Kidney epithelial cell (primary cell): ENCODE measurements at regions not wholly inside any gene's neighbourhood (a gene's known extent, or its start where the extent isn't known, plus 50 kb on each side); places are given as distances from the start of the nearest gene placed in this dataset.

Experiments
- DNase-seq: peaks from one replicate; pipeline ENCODE4 v3.0.0-alpha.2; 2010; ENCODE audit warnings: low read depth
- H3K27me3 ChIP-seq: 2 replicates; pipeline ENCODE4 v1.6.0; 2011; ENCODE audit warnings: low read length; ENCODE audit not compliant: control insufficient read depth, insufficient read depth
- H3K36me3 ChIP-seq: 2 replicates; pipeline ENCODE4 v1.5.1; 2011; ENCODE audit warnings: low read length; ENCODE audit not compliant: control insufficient read depth, insufficient read depth
- H3K4me3 ChIP-seq: 2 replicates; pipeline ENCODE4 v1.5.1; 2011; ENCODE audit warnings: low read depth, mild to moderate bottlenecking, control low read depth, low read length
- TF ChIP-seq, protein P1 (sequence below): IDR thresholded peaks from 2 replicates; pipeline ENCODE4 v1.5.1; 2011; ENCODE audit warnings: mild to moderate bottlenecking, moderate library complexity, low read length, control low read depth, inconsistent platforms; ENCODE audit not compliant: insufficient read depth, poor library complexity, severe bottlenecking

DNA sequence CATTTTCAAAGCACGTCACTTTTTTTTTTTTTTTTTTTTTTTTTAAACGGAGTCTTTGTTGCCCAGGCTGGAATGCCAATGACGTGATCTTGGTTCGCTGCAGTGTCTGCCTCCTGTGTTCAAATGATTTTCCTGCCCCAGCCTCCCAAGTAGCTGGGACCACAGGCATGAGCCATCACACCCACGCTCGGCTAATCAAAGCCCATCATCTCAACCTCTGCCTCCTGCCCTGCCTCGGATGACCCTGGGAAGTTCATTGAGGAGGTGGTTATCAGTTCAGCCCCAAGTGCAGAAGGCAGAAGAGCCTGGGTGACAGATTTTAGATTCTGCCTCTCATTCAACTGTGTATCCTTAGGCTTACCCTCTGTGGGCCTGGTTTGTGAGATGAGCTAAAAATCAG lies 484.9 kb upstream of the EEF2KMT start:
- H3K36me3 ChIP-seq, result no peaks in the 10 kb centered on the region
- DNase-seq, result no peak
- H3K27me3 ChIP-seq, result no peaks in the 10 kb centered on the region
- no peak overlapping the region for H3K4me3 ChIP-seq
- TF ChIP-seq, protein P1, sequence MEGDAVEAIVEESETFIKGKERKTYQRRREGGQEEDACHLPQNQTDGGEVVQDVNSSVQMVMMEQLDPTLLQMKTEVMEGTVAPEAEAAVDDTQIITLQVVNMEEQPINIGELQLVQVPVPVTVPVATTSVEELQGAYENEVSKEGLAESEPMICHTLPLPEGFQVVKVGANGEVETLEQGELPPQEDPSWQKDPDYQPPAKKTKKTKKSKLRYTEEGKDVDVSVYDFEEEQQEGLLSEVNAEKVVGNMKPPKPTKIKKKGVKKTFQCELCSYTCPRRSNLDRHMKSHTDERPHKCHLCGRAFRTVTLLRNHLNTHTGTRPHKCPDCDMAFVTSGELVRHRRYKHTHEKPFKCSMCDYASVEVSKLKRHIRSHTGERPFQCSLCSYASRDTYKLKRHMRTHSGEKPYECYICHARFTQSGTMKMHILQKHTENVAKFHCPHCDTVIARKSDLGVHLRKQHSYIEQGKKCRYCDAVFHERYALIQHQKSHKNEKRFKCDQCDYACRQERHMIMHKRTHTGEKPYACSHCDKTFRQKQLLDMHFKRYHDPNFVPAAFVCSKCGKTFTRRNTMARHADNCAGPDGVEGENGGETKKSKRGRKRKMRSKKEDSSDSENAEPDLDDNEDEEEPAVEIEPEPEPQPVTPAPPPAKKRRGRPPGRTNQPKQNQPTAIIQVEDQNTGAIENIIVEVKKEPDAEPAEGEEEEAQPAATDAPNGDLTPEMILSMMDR, result no peak

DNA sequence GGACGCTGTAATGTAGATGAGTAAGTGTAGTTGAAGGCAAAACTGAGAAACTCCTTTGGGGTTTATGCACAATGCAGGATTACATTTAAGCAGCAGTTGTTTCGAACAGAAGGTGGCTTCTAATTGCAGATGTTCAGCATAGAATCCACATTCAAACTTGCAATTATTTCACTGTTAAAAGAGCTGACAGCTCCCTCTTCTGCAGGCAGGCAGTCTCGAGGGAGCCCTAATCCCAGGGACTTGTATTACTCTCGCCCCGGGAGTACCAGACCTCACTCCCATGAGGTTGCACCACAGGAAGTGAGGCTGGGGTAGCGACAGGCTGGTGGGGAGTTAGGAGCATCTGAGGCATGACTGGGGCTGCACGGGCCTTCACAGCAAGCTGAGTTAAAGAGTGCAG lies 484.3 kb upstream of the EEF2KMT start:
- H3K4me3 ChIP-seq, result no peak overlapping the region
- DNase-seq, result no peak
- H3K27me3 ChIP-seq, result no peaks in the 10 kb centered on the region
- TF ChIP-seq, protein P1, result no peak
- no peaks in the 10 kb centered on the region for H3K36me3 ChIP-seq

DNA sequence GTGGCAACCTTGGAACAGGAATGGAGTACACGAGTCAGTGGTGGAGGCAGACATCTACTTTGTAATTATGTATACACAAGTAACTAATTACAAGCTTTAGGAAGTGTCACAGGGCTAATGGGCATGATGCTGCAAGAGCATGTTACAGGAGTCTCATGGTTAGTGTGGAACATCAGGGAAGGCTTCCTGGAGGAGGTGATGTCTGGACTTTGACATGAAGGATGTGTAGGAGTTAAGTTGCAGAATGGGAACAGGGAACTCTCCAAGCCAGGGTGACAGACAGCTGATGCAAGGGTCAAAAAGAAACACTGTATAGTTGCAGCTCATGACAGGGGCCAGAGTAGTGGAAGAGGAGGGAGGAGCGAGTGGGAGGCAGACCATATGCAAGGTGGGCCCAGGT lies 483.8 kb upstream of the EEF2KMT start:
- DNase-seq, result no peak
- Histone ChIP-seq H3K4me3 (no peak overlapping the region), H3K36me3 (no peaks in the 10 kb centered on the region), H3K27me3 (no peaks in the 10 kb centered on the region)
- TF ChIP-seq, protein P1, result no peak

DNA sequence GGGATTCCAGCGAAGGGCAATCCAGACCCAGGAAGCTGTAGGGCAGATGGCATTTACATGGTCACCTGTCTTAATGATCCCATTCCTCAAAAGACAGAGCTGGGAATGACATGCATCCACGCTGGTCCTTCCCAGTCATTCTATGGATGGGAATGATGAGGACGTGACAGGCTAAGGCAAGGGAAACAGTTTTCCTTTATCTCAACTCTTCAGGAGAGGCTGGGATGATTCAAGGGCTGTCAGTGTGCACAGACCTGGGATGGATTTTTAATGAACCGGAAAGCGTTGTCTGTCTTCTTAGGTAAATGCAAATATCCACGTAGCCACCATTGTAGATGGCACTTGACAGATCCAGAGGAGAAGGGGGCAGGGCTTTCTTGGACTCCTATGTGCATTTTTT lies 483.2 kb upstream of the EEF2KMT start:
- Histone ChIP-seq H3K36me3 (no peaks in the 10 kb centered on the region), H3K27me3 (no peaks in the 10 kb centered on the region), H3K4me3 (no peak overlapping the region)
- no peak for DNase-seq
- TF ChIP-seq, protein P1, result no peak

DNA sequence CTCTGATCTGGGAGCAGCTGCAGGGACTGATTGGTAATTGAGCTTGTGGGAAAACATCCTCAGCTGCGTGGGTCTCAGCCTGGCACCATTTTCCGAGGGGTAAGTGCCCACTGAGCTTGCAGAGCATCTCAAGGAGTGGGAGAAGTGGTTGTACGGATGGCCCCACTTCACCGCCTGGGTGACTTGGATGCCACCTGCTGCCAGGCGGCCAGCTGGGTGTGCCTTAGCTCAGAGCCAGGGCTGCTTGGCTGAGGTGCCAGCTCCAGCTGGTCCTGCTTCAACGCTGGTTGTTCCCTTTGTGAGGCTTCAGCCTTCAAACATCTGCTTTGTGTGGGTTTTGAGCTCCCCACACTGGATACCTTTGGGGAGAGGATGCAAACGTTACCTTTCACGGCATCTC lies 482.7 kb upstream of the EEF2KMT start:
- Histone ChIP-seq H3K27me3 (no peaks in the 10 kb centered on the region), H3K36me3 (no peaks in the 10 kb centered on the region), H3K4me3 (no peak overlapping the region)
- TF ChIP-seq, protein P1, result no peak
- DNase-seq, result no peak

DNA sequence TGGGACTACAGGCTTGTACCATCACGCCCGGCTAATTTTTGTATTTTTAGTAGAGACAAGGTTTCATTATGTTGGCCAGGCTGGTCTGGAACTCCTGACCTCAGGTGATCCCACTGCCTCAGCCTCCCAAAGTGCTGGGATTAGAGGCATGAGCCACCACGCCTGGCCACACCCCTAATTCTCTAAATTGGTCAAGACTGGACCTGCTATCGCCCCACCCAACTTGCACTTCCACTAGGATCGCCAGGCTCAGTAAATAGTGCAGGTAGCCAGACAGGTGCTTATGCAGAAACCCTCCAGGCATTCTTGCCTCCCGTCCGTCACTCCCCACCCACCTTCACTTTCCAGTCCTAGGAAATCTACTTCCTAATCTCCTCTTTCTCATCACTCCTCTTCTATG lies 481.4 kb upstream of the EEF2KMT start:
- no peaks in the 10 kb centered on the region for H3K27me3 ChIP-seq
- DNase-seq, result no peak
- no peaks in the 10 kb centered on the region for H3K36me3 ChIP-seq
- no peak overlapping the region for H3K4me3 ChIP-seq
- TF ChIP-seq, protein P1, result no peak
